Activated naive CD8-positive, alpha-beta T cell treated with anti-CD3 and anti-CD28 coated beads for 36 hours (primary cell): ENCODE measurements at regions not wholly inside any gene's neighbourhood (a gene's known extent, or its start where the extent isn't known, plus 50 kb on each side); places are given as distances from the start of the nearest gene placed in this dataset.
A peak's percentile ranks its signal among the peaks of the same experiment; 100 is the strongest.

ENCODE experiments used
- DNase-seq: peaks from one replicate; pipeline ENCODE4 v3.0.0; 2021
- H3K27ac Mint-ChIP-seq: one replicate; pipeline ENCODE4 v1.8.0; 2022; ENCODE audit warnings: mild to moderate bottlenecking, moderate library complexity, mixed read lengths
- H3K27me3 Mint-ChIP-seq: one replicate; pipeline ENCODE4 v1.8.0; 2022; ENCODE audit warnings: mild to moderate bottlenecking, mixed read lengths
- H3K36me3 Mint-ChIP-seq: one replicate; pipeline ENCODE4 v1.8.0; 2021; ENCODE audit warnings: mild to moderate bottlenecking, mixed read lengths
- H3K4me1 Mint-ChIP-seq: one replicate; pipeline ENCODE4 v1.8.0; 2021; ENCODE audit warnings: mixed read lengths
- H3K4me3 Mint-ChIP-seq: one replicate; pipeline ENCODE4 v1.8.0; 2022; ENCODE audit warnings: mild to moderate bottlenecking, moderate library complexity, mixed read lengths
- H3K9me3 Mint-ChIP-seq: one replicate; pipeline ENCODE4 v1.8.0; 2022; ENCODE audit warnings: mixed read lengths

- Mint-ChIP-seq H3K36me3 (peaks cover 5% of the 10 kb centered on the region), H3K27me3 (no peaks in the 10 kb centered on the region), H3K4me3 (no peak overlapping the region), H3K9me3 (peaks cover 6% of the 10 kb centered on the region), H3K27ac (no peak overlapping the region), H3K4me1 (peaks cover 18% of the 10 kb centered on the region)
- no peak for DNase-seq
Observed at GRCh38 chr12:47548401-47548800, 157.4 kb downstream of the RPAP3 start.

GRCh38 chr12:47547077-47547476 is 158.8 kb downstream of the RPAP3 start:
- Mint-ChIP-seq H3K4me1 (peaks cover 18% of the 10 kb centered on the region), H3K27me3 (no peaks in the 10 kb centered on the region), H3K4me3 (no peak overlapping the region), H3K27ac (no peak overlapping the region), H3K36me3 (no peaks in the 10 kb centered on the region), H3K9me3 (no peaks in the 10 kb centered on the region)
- no peak for DNase-seq

- Mint-ChIP-seq H3K4me3 (no peak overlapping the region), H3K27ac (peak overlapping the region; percentile 32), H3K36me3 (no peaks in the 10 kb centered on the region), H3K4me1 (peaks cover 20% of the 10 kb centered on the region), H3K27me3 (no peaks in the 10 kb centered on the region), H3K9me3 (no peaks in the 10 kb centered on the region)
- DNase-seq, result no peak
Observed at GRCh38 chr12:47545938-47546609, 159.8 kb downstream of the RPAP3 start.

GRCh38 chr12:47534695-47535094 is 171.1 kb downstream of the RPAP3 start:
- no peaks in the 10 kb centered on the region for H3K36me3 Mint-ChIP-seq
- no peak overlapping the region for H3K27ac Mint-ChIP-seq
- H3K27me3 Mint-ChIP-seq, result no peaks in the 10 kb centered on the region
- no peak for DNase-seq
- H3K4me1 Mint-ChIP-seq, result peaks cover 8% of the 10 kb centered on the region
- peaks cover 6% of the 10 kb centered on the region for H3K9me3 Mint-ChIP-seq
- H3K4me3 Mint-ChIP-seq, result no peak overlapping the region

GRCh38 chr12:47530050-47530449 is 175.8 kb downstream of the RPAP3 start:
- no peaks in the 10 kb centered on the region for H3K27me3 Mint-ChIP-seq
- DNase-seq, result no peak
- no peak overlapping the region for H3K27ac Mint-ChIP-seq
- no peak overlapping the region for H3K4me3 Mint-ChIP-seq
- no peaks in the 10 kb centered on the region for H3K36me3 Mint-ChIP-seq
- H3K9me3 Mint-ChIP-seq, result peaks cover 17% of the 10 kb centered on the region
- no peaks in the 10 kb centered on the region for H3K4me1 Mint-ChIP-seq

- H3K4me1 Mint-ChIP-seq, result no peaks in the 10 kb centered on the region
- H3K36me3 Mint-ChIP-seq, result no peaks in the 10 kb centered on the region
- H3K27me3 Mint-ChIP-seq, result no peaks in the 10 kb centered on the region
- H3K27ac Mint-ChIP-seq, result no peak overlapping the region
- H3K9me3 Mint-ChIP-seq, result peaks cover 18% of the 10 kb centered on the region
- H3K4me3 Mint-ChIP-seq, result no peak overlapping the region
- no peak for DNase-seq
Observed at GRCh38 chr12:47527816-47528215, 178.0 kb downstream of the RPAP3 start.

- Mint-ChIP-seq H3K27ac (no peak overlapping the region), H3K36me3 (peaks cover 3% of the 10 kb centered on the region), H3K4me1 (no peaks in the 10 kb centered on the region), H3K4me3 (no peak overlapping the region), H3K27me3 (no peaks in the 10 kb centered on the region), H3K9me3 (peaks cover 33% of the 10 kb centered on the region)
- DNase-seq, result no peak
Observed at GRCh38 chr12:47520029-47520428, 185.8 kb downstream of the RPAP3 start.

- H3K4me1 Mint-ChIP-seq, result no peaks in the 10 kb centered on the region
- no peaks in the 10 kb centered on the region for H3K27me3 Mint-ChIP-seq
- H3K4me3 Mint-ChIP-seq, result no peak overlapping the region
- H3K9me3 Mint-ChIP-seq, result peaks cover 43% of the 10 kb centered on the region
- peaks cover 3% of the 10 kb centered on the region for H3K36me3 Mint-ChIP-seq
- no peak overlapping the region for H3K27ac Mint-ChIP-seq
- DNase-seq, result no peak
Observed at GRCh38 chr12:47517122-47517521, 188.7 kb downstream of the RPAP3 start.

GRCh38 chr12:47509398-47509851 is 196.4 kb downstream of the RPAP3 start:
- DNase-seq, result no peak
- Mint-ChIP-seq H3K27ac (no peak overlapping the region), H3K9me3 (peaks cover 9% of the 10 kb centered on the region), H3K4me1 (peaks cover 5% of the 10 kb centered on the region), H3K27me3 (no peaks in the 10 kb centered on the region), H3K36me3 (no peaks in the 10 kb centered on the region), H3K4me3 (no peak overlapping the region)

GRCh38 chr12:47507221-47507620 is 198.6 kb downstream of the RPAP3 start:
- Mint-ChIP-seq H3K4me1 (peaks cover 5% of the 10 kb centered on the region), H3K4me3 (no peak overlapping the region), H3K27ac (no peak overlapping the region), H3K36me3 (no peaks in the 10 kb centered on the region), H3K27me3 (no peaks in the 10 kb centered on the region), H3K9me3 (peaks cover 7% of the 10 kb centered on the region)
- DNase-seq, result no peak

GRCh38 chr12:47504775-47505446 is 200.9 kb downstream of the RPAP3 start:
- H3K36me3 Mint-ChIP-seq, result no peaks in the 10 kb centered on the region
- peaks cover 5% of the 10 kb centered on the region for H3K4me1 Mint-ChIP-seq
- H3K9me3 Mint-ChIP-seq, result peaks cover 9% of the 10 kb centered on the region
- DNase-seq, result no peak
- no peak overlapping the region for H3K4me3 Mint-ChIP-seq
- no peaks in the 10 kb centered on the region for H3K27me3 Mint-ChIP-seq
- no peak overlapping the region for H3K27ac Mint-ChIP-seq

- Mint-ChIP-seq H3K9me3 (peaks cover 3% of the 10 kb centered on the region), H3K36me3 (peaks cover 5% of the 10 kb centered on the region), H3K4me1 (peaks cover 1% of the 10 kb centered on the region), H3K27ac (no peak overlapping the region), H3K27me3 (no peaks in the 10 kb centered on the region), H3K4me3 (no peak overlapping the region)
- DNase-seq, result no peak
Observed at GRCh38 chr12:47493801-47494200, 212.0 kb downstream of the RPAP3 start.

- Mint-ChIP-seq H3K27ac (no peak overlapping the region), H3K4me3 (no peak overlapping the region), H3K27me3 (no peaks in the 10 kb centered on the region), H3K4me1 (peaks cover 13% of the 10 kb centered on the region), H3K9me3 (peaks cover 18% of the 10 kb centered on the region), H3K36me3 (peaks cover 15% of the 10 kb centered on the region)
- DNase-seq, result no peak
Observed at GRCh38 chr12:47491516-47492305, 214.1 kb downstream of the RPAP3 start.

- H3K4me1 Mint-ChIP-seq, result peaks cover 13% of the 10 kb centered on the region
- H3K4me3 Mint-ChIP-seq, result no peak overlapping the region
- peaks cover 22% of the 10 kb centered on the region for H3K9me3 Mint-ChIP-seq
- no peak for DNase-seq
- H3K27ac Mint-ChIP-seq, result no peak overlapping the region
- H3K27me3 Mint-ChIP-seq, result no peaks in the 10 kb centered on the region
- peaks cover 15% of the 10 kb centered on the region for H3K36me3 Mint-ChIP-seq
Observed at GRCh38 chr12:47488888-47489287, 216.9 kb downstream of the RPAP3 start.

- Mint-ChIP-seq H3K36me3 (peaks cover 1% of the 10 kb centered on the region), H3K27ac (no peak overlapping the region), H3K27me3 (no peaks in the 10 kb centered on the region), H3K4me1 (no peaks in the 10 kb centered on the region), H3K9me3 (peaks cover 15% of the 10 kb centered on the region), H3K4me3 (no peak overlapping the region)
- no peak for DNase-seq
Observed at GRCh38 chr12:47481041-47481440, 224.8 kb downstream of the RPAP3 start.
